ENCODE measurements at regions not wholly inside any gene's neighbourhood (a gene's known extent, or its start where the extent isn't known, plus 50 kb on each side); places are given as distances from the start of the nearest gene placed in this dataset.

DNA sequence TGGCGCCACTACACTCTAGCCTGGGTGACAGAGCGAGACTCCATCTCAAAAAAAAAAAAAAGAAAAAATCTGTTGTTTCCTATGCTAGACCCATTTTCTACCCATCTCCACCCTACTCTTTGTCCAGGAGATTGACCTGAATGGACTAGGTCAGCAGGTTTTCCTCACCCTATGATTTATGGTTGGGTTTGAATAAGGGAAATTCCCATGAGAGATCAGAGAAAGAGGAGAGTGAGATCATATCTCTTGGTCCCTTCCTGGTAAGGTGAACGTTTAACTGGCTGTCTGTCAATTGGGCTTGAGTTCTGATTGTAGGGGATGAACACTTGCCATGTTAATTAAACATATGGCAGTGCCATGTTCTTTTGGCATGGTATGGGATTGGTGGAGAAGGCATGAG lies 387.4 kb downstream of the MAN2A1 start (continued):
- TF ChIP-seq, protein P1, sequence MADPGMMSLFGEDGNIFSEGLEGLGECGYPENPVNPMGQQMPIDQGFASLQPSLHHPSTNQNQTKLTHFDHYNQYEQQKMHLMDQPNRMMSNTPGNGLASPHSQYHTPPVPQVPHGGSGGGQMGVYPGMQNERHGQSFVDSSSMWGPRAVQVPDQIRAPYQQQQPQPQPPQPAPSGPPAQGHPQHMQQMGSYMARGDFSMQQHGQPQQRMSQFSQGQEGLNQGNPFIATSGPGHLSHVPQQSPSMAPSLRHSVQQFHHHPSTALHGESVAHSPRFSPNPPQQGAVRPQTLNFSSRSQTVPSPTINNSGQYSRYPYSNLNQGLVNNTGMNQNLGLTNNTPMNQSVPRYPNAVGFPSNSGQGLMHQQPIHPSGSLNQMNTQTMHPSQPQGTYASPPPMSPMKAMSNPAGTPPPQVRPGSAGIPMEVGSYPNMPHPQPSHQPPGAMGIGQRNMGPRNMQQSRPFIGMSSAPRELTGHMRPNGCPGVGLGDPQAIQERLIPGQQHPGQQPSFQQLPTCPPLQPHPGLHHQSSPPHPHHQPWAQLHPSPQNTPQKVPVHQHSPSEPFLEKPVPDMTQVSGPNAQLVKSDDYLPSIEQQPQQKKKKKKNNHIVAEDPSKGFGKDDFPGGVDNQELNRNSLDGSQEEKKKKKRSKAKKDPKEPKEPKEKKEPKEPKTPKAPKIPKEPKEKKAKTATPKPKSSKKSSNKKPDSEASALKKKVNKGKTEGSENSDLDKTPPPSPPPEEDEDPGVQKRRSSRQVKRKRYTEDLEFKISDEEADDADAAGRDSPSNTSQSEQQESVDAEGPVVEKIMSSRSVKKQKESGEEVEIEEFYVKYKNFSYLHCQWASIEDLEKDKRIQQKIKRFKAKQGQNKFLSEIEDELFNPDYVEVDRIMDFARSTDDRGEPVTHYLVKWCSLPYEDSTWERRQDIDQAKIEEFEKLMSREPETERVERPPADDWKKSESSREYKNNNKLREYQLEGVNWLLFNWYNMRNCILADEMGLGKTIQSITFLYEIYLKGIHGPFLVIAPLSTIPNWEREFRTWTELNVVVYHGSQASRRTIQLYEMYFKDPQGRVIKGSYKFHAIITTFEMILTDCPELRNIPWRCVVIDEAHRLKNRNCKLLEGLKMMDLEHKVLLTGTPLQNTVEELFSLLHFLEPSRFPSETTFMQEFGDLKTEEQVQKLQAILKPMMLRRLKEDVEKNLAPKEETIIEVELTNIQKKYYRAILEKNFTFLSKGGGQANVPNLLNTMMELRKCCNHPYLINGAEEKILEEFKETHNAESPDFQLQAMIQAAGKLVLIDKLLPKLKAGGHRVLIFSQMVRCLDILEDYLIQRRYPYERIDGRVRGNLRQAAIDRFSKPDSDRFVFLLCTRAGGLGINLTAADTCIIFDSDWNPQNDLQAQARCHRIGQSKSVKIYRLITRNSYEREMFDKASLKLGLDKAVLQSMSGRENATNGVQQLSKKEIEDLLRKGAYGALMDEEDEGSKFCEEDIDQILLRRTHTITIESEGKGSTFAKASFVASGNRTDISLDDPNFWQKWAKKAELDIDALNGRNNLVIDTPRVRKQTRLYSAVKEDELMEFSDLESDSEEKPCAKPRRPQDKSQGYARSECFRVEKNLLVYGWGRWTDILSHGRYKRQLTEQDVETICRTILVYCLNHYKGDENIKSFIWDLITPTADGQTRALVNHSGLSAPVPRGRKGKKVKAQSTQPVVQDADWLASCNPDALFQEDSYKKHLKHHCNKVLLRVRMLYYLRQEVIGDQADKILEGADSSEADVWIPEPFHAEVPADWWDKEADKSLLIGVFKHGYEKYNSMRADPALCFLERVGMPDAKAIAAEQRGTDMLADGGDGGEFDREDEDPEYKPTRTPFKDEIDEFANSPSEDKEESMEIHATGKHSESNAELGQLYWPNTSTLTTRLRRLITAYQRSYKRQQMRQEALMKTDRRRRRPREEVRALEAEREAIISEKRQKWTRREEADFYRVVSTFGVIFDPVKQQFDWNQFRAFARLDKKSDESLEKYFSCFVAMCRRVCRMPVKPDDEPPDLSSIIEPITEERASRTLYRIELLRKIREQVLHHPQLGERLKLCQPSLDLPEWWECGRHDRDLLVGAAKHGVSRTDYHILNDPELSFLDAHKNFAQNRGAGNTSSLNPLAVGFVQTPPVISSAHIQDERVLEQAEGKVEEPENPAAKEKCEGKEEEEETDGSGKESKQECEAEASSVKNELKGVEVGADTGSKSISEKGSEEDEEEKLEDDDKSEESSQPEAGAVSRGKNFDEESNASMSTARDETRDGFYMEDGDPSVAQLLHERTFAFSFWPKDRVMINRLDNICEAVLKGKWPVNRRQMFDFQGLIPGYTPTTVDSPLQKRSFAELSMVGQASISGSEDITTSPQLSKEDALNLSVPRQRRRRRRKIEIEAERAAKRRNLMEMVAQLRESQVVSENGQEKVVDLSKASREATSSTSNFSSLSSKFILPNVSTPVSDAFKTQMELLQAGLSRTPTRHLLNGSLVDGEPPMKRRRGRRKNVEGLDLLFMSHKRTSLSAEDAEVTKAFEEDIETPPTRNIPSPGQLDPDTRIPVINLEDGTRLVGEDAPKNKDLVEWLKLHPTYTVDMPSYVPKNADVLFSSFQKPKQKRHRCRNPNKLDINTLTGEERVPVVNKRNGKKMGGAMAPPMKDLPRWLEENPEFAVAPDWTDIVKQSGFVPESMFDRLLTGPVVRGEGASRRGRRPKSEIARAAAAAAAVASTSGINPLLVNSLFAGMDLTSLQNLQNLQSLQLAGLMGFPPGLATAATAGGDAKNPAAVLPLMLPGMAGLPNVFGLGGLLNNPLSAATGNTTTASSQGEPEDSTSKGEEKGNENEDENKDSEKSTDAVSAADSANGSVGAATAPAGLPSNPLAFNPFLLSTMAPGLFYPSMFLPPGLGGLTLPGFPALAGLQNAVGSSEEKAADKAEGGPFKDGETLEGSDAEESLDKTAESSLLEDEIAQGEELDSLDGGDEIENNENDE (IDR thresholded peaks at IDR 0.05; ENCODE audit: insufficient replicate concordance, low read length), result no peak
